Forelimb muscle (tissue), 1 donor: ENCODE measurements at regions not wholly inside any gene's neighbourhood (a gene's known extent, or its start where the extent isn't known, plus 50 kb on each side); places are given as distances from the start of the nearest gene placed in this dataset.
"Not testable (repeated sequence)": the region's sequence is repeated elsewhere in the genome, so short reads cannot be mapped to it uniquely, and the experiment has no call there.

Source experiments
- DNase-seq: peaks from one replicate; pipeline ENCODE4 v3.0.0-alpha.2; 2013; ENCODE audit warnings: low read depth

- no peak for DNase-seq
These were observed 163.5 kb upstream of the UGT8 start for GRCh38 chr4:114435116-114435515.

GRCh38 chr4:114442856-114443255 lies 155.8 kb upstream of the UGT8 start:
- DNase-seq: no peak

GRCh38 chr4:114444211-114444610 lies 154.4 kb upstream of the UGT8 start:
- DNase-seq: no peak

- not testable (repeated sequence) for DNase-seq
These were observed 150.6 kb upstream of the UGT8 start for GRCh38 chr4:114447963-114448516.

- no peak for DNase-seq
These were observed 139.9 kb upstream of the UGT8 start for GRCh38 chr4:114458728-114459127.

GRCh38 chr4:114464726-114465272 lies 133.8 kb upstream of the UGT8 start:
- no peak for DNase-seq

- no peak for DNase-seq
These were observed 132.8 kb upstream of the UGT8 start for GRCh38 chr4:114465766-114466165.

- no peak for DNase-seq
These were observed 132.3 kb upstream of the UGT8 start for GRCh38 chr4:114466299-114466698.

- DNase-seq: no peak
These were observed 126.2 kb upstream of the UGT8 start for GRCh38 chr4:114472269-114473032.

- no peak for DNase-seq
These were observed 124.3 kb upstream of the UGT8 start for GRCh38 chr4:114474188-114474800.

- no peak for DNase-seq
These were observed 122.3 kb upstream of the UGT8 start for GRCh38 chr4:114476310-114476709.

GRCh38 chr4:114479595-114479994 lies 119.0 kb upstream of the UGT8 start:
- DNase-seq: no peak

- no peak for DNase-seq
These were observed 116.8 kb upstream of the UGT8 start for GRCh38 chr4:114481856-114482255.

- DNase-seq: no peak
These were observed 111.5 kb upstream of the UGT8 start for GRCh38 chr4:114487101-114487500.

- DNase-seq: no peak
These were observed 110.2 kb upstream of the UGT8 start for GRCh38 chr4:114488301-114488982.

GRCh38 chr4:114494246-114494803 lies 104.3 kb upstream of the UGT8 start:
- no peak for DNase-seq

GRCh38 chr4:114495471-114495928 lies 103.1 kb upstream of the UGT8 start:
- no peak for DNase-seq

GRCh38 chr4:114497116-114497515 lies 101.5 kb upstream of the UGT8 start:
- no peak for DNase-seq

- no peak for DNase-seq
These were observed 89.3 kb upstream of the UGT8 start for GRCh38 chr4:114509340-114509739.

- no peak for DNase-seq
These were observed 85.9 kb upstream of the UGT8 start for GRCh38 chr4:114512595-114513295.

GRCh38 chr4:114519368-114519767 lies 79.2 kb upstream of the UGT8 start:
- no peak for DNase-seq
